Suprapubic skin (tissue), 3 donors: ENCODE measurements at regions not wholly inside any gene's neighbourhood (a gene's known extent, or its start where the extent isn't known, plus 50 kb on each side); places are given as distances from the start of the nearest gene placed in this dataset.

Experiments
- POLR2AphosphoS5 ChIP-seq, 3 donors: sonication (generic); formaldehyde crosslinking; IDR thresholded peaks; one replicate each; pipeline ENCODE4 v1.6.1; 2017; ENCODE audit warnings: antibody characterized with exemption in 3 of 3
- TF ChIP-seq, protein P1 (sequence below), 2 donors: fragments of 200-600 bp in 1 of 2; fragments of 450-650 bp in 1 of 2; sonication (generic) in 1 of 2; IDR thresholded peaks; one replicate each; pipeline ENCODE4 v1.5.1; 2016 to 2019; ENCODE audit warnings: antibody characterized with exemption in 2 of 2, mild to moderate bottlenecking in 1 of 2, moderate library complexity in 1 of 2

DNA sequence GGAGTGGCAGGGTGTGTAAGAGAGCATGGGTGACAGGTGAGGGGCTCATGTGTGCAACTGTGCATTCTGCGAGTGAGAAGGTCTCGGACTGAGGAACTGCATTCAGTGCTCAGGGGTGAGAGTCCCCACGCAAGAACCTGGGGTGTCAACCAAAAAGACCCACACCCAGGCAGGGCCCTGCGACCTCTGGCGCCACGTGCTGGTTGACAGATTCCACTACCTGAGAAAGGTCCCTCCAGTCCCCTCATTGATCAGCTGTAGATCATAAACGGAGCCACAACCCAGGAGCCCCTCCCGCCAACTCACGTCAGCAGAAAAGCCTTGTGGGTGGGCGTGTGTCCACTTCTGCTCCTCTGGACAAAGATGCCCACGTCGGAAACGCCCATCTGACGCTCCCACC is 98.7 kb downstream of the ASCL4 start:
- TF ChIP-seq, protein P1, sequence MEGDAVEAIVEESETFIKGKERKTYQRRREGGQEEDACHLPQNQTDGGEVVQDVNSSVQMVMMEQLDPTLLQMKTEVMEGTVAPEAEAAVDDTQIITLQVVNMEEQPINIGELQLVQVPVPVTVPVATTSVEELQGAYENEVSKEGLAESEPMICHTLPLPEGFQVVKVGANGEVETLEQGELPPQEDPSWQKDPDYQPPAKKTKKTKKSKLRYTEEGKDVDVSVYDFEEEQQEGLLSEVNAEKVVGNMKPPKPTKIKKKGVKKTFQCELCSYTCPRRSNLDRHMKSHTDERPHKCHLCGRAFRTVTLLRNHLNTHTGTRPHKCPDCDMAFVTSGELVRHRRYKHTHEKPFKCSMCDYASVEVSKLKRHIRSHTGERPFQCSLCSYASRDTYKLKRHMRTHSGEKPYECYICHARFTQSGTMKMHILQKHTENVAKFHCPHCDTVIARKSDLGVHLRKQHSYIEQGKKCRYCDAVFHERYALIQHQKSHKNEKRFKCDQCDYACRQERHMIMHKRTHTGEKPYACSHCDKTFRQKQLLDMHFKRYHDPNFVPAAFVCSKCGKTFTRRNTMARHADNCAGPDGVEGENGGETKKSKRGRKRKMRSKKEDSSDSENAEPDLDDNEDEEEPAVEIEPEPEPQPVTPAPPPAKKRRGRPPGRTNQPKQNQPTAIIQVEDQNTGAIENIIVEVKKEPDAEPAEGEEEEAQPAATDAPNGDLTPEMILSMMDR (IDR thresholded peaks at IDR 0.05), result no peak
- no peak for TF ChIP-seq POLR2AphosphoS5 (IDR thresholded peaks at IDR 0.05)
